ENCODE measurements at regions not wholly inside any gene's neighbourhood (a gene's known extent, or its start where the extent isn't known, plus 50 kb on each side); places are given as distances from the start of the nearest gene placed in this dataset.

DNA sequence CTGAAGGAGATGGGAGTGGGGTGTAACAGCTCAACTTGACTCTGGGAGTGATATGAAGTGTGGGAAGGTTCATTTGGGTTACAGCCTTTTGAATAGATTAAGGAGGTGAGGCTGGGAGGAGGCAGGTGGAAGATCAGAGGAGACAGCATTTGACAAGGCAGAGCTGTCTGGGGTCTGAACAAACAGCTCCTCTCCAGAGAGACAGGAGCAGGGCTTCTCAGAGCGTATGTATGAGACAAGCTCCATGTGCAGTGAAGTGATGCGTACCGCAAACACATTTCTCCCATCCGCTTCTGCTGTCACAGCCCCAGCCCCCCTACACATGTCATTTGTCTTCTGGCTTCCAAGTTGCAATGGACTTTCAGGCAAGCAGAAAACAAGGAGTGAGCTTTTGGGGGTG lies 137.1 kb upstream of the E2F8 start:
- no peaks in the 10 kb centered on the region for H3K36me3 ChIP-seq (ENCODE audit: control insufficient read depth, insufficient read depth, low read length)
- no peak overlapping the region for H3K4me3 ChIP-seq (replicated peaks; ENCODE audit: low read depth, low read length)
- no peak for DNase-seq (ENCODE audit: extremely low read depth, insufficient read length)
- TF ChIP-seq, protein P1, sequence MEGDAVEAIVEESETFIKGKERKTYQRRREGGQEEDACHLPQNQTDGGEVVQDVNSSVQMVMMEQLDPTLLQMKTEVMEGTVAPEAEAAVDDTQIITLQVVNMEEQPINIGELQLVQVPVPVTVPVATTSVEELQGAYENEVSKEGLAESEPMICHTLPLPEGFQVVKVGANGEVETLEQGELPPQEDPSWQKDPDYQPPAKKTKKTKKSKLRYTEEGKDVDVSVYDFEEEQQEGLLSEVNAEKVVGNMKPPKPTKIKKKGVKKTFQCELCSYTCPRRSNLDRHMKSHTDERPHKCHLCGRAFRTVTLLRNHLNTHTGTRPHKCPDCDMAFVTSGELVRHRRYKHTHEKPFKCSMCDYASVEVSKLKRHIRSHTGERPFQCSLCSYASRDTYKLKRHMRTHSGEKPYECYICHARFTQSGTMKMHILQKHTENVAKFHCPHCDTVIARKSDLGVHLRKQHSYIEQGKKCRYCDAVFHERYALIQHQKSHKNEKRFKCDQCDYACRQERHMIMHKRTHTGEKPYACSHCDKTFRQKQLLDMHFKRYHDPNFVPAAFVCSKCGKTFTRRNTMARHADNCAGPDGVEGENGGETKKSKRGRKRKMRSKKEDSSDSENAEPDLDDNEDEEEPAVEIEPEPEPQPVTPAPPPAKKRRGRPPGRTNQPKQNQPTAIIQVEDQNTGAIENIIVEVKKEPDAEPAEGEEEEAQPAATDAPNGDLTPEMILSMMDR (IDR thresholded peaks at IDR 0.05; ENCODE audit: insufficient read depth, low read length, poor library complexity, severe bottlenecking) = no peak
- H3K27me3 ChIP-seq (replicated peaks; ENCODE audit: control insufficient read depth, insufficient read depth, low read length) = no peaks in the 10 kb centered on the region

DNA sequence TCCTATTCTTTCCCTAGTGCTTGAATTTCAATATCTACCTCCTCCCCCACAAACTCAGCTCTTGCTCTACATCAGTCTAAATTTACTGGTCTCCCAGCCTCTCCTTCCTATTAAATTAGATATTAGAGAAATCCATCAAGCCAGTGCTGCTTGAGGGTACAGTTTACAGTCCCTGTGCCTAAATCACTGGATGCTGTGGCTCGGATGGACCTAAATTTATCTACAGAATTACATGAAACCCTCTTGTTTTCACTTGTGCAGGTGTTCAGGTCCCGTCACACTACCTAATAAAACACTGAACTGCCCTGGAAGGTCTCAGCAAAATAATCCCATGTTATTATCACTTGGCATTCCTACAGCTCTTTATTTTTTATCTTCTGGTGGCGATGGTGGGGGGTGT lies 134.7 kb upstream of the E2F8 start:
- H3K36me3 ChIP-seq (ENCODE audit: control insufficient read depth, insufficient read depth, low read length) = no peaks in the 10 kb centered on the region
- H3K4me3 ChIP-seq (replicated peaks; ENCODE audit: low read depth, low read length) = no peak overlapping the region
- no peak for DNase-seq (ENCODE audit: extremely low read depth, insufficient read length)

DNA sequence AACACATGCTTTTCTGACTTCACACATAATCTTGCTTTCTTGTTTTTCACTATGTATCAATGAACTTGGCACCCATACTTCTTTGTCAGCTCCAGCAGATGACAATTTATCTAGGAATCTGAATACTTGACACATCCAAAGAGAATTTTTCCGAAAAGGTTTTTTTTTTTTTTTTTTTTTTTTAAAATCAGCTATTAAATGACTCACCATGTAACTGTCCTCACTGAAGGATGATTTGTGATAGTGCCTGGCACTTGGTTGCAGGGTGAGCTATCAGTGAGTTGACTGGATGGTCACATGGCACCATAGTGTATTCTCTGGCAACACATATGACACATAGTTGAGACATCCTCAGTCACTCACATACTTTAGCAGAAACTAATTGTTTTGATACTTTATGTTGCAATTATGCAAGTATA lies 133.4 kb upstream of the E2F8 start:
- no peak overlapping the region for H3K4me3 ChIP-seq (replicated peaks; ENCODE audit: low read depth, low read length)
- H3K36me3 ChIP-seq (ENCODE audit: control insufficient read depth, insufficient read depth, low read length) = no peaks in the 10 kb centered on the region

More for the DNA sequence above, 134.7 kb upstream of the E2F8 start:
- H3K27me3 ChIP-seq (replicated peaks; ENCODE audit: control insufficient read depth, insufficient read depth, low read length) = no peaks in the 10 kb centered on the region
- TF ChIP-seq, protein P1 (IDR thresholded peaks at IDR 0.05; ENCODE audit: insufficient read depth, low read length, poor library complexity, severe bottlenecking) = no peak

DNA sequence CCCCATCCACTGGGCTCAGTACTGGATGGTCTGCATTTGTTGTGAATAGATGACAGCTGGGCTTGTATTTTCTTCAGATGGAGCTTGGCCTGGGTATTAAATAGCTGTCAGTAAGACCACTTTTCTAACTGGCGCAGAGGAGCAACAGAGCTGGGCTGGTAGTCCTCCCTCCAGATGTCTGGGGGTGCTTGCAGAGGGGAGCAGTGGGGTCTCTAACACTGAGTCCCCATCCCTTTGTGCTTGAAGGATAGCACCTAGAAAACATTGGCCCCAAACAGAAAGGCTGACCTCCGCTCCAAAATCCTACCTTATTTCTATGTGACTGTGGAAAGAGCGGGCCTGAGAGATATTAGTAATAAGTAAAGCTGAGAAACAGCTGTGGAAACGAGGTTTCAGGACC lies 131.6 kb upstream of the E2F8 start:
- DNase-seq (ENCODE audit: extremely low read depth, insufficient read length) = no peak
- no peaks in the 10 kb centered on the region for H3K27me3 ChIP-seq (replicated peaks; ENCODE audit: control insufficient read depth, insufficient read depth, low read length)
- no peaks in the 10 kb centered on the region for H3K36me3 ChIP-seq (ENCODE audit: control insufficient read depth, insufficient read depth, low read length)
- H3K4me3 ChIP-seq (replicated peaks; ENCODE audit: low read depth, low read length) = no peak overlapping the region
- TF ChIP-seq, protein P1 (IDR thresholded peaks at IDR 0.05; ENCODE audit: insufficient read depth, low read length, poor library complexity, severe bottlenecking) = no peak

More for the DNA sequence above, 133.4 kb upstream of the E2F8 start:
- no peak for DNase-seq (ENCODE audit: extremely low read depth, insufficient read length)
- H3K27me3 ChIP-seq (replicated peaks; ENCODE audit: control insufficient read depth, insufficient read depth, low read length) = no peaks in the 10 kb centered on the region
- TF ChIP-seq, protein P1 (IDR thresholded peaks at IDR 0.05; ENCODE audit: insufficient read depth, low read length, poor library complexity, severe bottlenecking) = no peak

DNA sequence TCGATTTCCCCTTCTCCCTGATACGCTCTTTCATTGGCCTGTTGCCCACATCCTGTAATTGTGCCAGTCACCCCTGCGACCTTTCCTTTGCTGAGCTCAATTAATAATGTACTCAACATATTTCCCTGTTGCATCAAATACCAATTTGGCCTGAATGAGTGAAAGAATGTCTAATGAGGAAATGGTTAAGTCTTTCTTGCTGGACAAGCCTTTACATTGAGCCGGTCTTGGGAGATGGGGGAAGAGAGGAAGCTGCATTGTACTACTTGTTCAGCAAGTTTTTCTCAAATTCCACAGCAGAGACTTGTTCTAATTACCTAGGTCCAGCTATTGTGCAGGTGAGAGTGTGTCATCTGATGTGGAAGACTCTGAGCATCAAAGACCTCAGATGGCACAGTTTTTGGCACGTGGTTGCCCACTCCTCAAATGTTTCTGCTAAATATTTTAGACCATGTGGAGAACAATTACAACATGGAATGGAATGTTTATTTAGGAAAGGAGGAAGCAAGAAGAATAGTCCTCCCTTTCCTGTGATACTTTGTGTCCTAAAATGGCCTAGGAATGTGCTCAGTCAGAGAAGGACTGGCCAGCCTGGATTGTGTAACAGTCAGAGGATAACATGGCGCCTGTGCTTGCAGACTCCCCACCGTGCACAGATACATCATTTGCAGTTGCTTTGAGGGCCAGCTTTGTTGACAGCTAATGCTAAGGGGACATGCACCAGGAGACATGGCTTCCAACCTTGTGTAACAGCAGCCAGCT lies 129.5 kb upstream of the E2F8 start:
- no peak for DNase-seq (ENCODE audit: extremely low read depth, insufficient read length)
- TF ChIP-seq, protein P1 (IDR thresholded peaks at IDR 0.05; ENCODE audit: insufficient read depth, low read length, poor library complexity, severe bottlenecking) = no peak
- Histone ChIP-seq H3K4me3 (replicated peaks; ENCODE audit: low read depth, low read length) (no peak overlapping the region), H3K27me3 (replicated peaks; ENCODE audit: control insufficient read depth, insufficient read depth, low read length) (no peaks in the 10 kb centered on the region), H3K36me3 (ENCODE audit: control insufficient read depth, insufficient read depth, low read length) (no peaks in the 10 kb centered on the region)
